GM10266 (cell line): ENCODE measurements at regions not wholly inside any gene's neighbourhood (a gene's known extent, or its start where the extent isn't known, plus 50 kb on each side); places are given as distances from the start of the nearest gene placed in this dataset.

Experiments
- DNase-seq: peaks from one replicate; pipeline ENCODE4 v3.0.0; 2012; ENCODE audit errors: extremely low spot score
- CTCF ChIP-seq: IDR thresholded peaks from 2 replicates; pipeline ENCODE4 v1.5.1; 2012; ENCODE audit warnings: mild to moderate bottlenecking, low read depth; ENCODE audit not compliant: control insufficient read depth, insufficient read depth; ENCODE audit errors: missing control alignments

GRCh38 chr1:220341126-220341525, 68.9 kb upstream of the RAB3GAP2 start:
- no peak for DNase-seq
- TF ChIP-seq CTCF: no peak

GRCh38 chr1:220339581-220339980, 67.3 kb upstream of the RAB3GAP2 start:
- TF ChIP-seq CTCF: no peak
- no peak for DNase-seq

- no peak for DNase-seq
- no peak for TF ChIP-seq CTCF
Observed at GRCh38 chr1:220338759-220339158, 66.5 kb upstream of the RAB3GAP2 start.

- no peak for TF ChIP-seq CTCF
- no peak for DNase-seq
Observed at GRCh38 chr1:220336391-220337031, 64.3 kb upstream of the RAB3GAP2 start.

GRCh38 chr1:220335668-220336067, 63.4 kb upstream of the RAB3GAP2 start:
- DNase-seq: no peak
- no peak for TF ChIP-seq CTCF

GRCh38 chr1:220331318-220331717, 59.1 kb upstream of the RAB3GAP2 start:
- no peak for TF ChIP-seq CTCF
- no peak for DNase-seq

GRCh38 chr1:220330265-220330664, 58.0 kb upstream of the RAB3GAP2 start:
- no peak for TF ChIP-seq CTCF
- no peak for DNase-seq
